ENCODE measurements at regions not wholly inside any gene's neighbourhood (a gene's known extent, or its start where the extent isn't known, plus 50 kb on each side); places are given as distances from the start of the nearest gene placed in this dataset.

DNA sequence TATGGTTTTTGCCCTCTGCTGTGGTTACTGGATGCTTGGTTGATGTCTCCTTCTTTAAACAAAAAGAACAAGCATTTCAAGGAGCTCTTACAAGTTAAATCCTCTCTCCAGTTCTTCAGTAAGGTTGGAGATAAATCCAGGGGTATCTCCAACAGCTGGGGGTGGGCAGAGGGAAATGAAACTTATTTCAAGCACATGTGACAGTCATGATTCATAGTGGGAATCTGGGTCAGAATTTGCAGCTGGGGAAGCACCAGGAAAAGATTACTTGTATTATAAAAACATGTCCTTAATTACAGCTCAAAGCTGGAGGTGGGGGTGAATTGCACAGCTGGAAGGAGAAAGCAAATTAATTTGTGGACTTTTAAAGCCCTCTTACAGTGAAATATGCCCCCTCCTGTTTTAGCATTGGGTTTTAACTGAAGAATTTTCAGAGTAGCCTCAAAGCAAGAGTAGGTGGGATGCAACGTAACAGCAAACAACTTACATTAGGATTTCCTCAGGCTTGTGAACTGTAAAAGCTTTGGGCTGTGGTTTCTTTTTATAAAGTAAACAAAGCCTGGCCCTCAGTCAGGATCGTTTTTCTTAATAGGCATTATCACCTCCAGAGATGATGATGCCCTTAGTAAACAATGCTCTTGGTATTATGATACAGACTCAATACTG, 596.4 kb downstream of the NYAP2 start:
- H3K27me3 Mint-ChIP-seq = no peaks in the 10 kb centered on the region
- DNase-seq = no peak
- peaks cover 4% of the 10 kb centered on the region for H3K4me1 Mint-ChIP-seq
- no peak overlapping the region for H3K4me3 Mint-ChIP-seq
- no peaks in the 10 kb centered on the region for H3K36me3 Mint-ChIP-seq (ENCODE audit: low read depth)
- ATAC-seq = no peak
- H3K9me3 Mint-ChIP-seq = no peaks in the 10 kb centered on the region
- no peak overlapping the region for H3K27ac Mint-ChIP-seq

DNA sequence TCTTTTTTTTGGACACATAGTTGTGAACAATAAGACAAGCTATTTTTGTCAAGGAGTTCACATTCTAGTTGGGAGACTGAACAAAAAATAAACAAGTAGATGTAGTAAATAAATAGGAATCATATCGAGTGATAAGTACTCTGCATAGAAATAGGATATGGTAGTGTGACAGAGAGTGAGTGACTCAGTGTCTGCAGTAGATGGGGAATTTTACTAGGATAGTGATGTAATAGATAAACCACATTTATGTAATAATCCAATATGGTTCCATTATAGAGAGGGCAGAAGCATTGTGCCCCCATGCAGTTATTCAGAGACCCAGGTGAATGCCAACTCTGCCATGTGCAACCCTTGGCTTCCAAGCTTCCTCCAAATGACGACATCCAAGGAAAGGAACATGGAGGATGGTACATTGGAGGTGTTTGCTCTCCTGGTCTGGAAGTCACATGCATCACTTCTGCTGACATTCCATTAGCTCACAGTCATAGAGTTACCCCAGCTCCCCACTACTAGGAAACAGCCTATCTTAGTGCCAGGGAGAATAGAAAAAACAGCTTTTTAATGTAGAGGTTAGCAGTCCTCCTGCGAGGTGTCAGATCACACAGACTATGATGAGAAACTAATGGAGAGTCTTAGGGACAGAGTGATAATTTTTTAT, 595.4 kb downstream of the NYAP2 start:
- Mint-ChIP-seq H3K36me3 (ENCODE audit: low read depth) (no peaks in the 10 kb centered on the region), H3K27ac (no peak overlapping the region), H3K4me3 (no peak overlapping the region), H3K4me1 (peaks cover 4% of the 10 kb centered on the region), H3K27me3 (no peaks in the 10 kb centered on the region), H3K9me3 (no peaks in the 10 kb centered on the region)
- no peak for ATAC-seq
- DNase-seq = no peak

DNA sequence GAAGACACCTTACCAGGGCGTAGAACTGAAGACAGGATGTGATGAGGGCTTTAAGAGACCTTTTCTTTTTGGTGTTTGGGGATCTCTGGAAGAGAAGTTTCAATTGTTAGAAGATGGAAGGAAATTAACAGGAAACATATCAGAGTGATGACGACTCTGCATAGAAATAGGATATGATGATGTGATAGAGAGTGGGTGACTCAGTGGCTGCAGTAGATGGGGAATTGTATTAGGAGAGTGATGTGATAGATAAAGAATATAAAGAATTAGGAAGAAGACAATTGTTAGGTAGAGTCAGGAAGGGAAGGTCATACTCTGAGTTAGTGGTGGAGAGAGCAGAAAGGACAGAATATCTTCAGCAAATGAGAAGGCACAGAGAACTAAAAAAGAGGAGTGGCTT, 593.9 kb downstream of the NYAP2 start:
- Mint-ChIP-seq H3K36me3 (ENCODE audit: low read depth) (no peaks in the 10 kb centered on the region), H3K27ac (no peak overlapping the region), H3K9me3 (no peaks in the 10 kb centered on the region), H3K4me1 (peaks cover 4% of the 10 kb centered on the region), H3K4me3 (no peak overlapping the region), H3K27me3 (no peaks in the 10 kb centered on the region)
- ATAC-seq = no peak
- no peak for DNase-seq

DNA sequence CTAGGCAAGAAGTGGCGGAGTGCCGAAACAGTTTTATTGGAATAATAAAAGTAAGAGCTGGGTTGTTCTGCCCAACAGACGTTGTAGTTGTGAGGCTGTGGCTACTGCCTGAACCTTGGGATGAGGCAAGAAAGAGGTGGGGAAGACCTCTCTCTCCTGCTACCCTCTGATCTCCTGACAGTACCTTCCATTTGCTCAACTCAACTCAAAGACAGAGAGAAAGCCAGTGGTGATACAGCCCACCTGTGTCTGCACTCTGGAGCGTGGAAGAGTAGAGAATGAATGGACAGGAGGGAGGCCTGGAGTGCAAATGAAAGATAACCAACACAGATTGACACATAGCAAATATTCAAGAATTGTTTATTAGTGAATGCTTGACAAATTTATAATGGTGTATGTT, 590.3 kb downstream of the NYAP2 start:
- no peaks in the 10 kb centered on the region for H3K9me3 Mint-ChIP-seq
- DNase-seq (no peak), ATAC-seq (no peak)
- no peaks in the 10 kb centered on the region for H3K4me1 Mint-ChIP-seq
- H3K27ac Mint-ChIP-seq = no peak overlapping the region
- H3K27me3 Mint-ChIP-seq = no peaks in the 10 kb centered on the region
- no peak overlapping the region for H3K4me3 Mint-ChIP-seq
- H3K36me3 Mint-ChIP-seq (ENCODE audit: low read depth) = no peaks in the 10 kb centered on the region

DNA sequence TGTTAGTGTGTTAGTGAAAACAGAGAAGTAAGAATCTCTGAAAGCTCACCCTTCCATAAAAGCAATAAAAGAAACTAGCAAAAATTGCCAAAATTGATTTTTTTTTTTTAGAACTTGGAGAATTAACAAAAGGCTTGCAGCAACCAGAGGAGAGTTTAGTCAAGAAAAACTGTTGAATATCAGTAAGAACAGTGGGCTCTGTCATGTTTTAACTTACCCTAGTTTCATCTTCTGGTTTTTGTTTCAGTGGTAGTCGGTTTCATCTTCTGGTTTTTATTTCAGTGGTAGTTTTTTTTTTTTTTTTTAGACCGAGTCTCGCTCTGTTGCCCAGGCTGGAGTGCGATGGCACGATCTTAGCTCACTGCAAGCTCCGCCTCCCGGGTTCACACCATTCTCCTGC, 580.9 kb downstream of the NYAP2 start:
- no peak overlapping the region for H3K27ac Mint-ChIP-seq
- ATAC-seq (no peak), DNase-seq (no peak)
- peaks cover 3% of the 10 kb centered on the region for H3K9me3 Mint-ChIP-seq
- no peak overlapping the region for H3K4me3 Mint-ChIP-seq
- H3K36me3 Mint-ChIP-seq (ENCODE audit: low read depth) = no peaks in the 10 kb centered on the region
- H3K27me3 Mint-ChIP-seq = peaks cover 2% of the 10 kb centered on the region
- no peaks in the 10 kb centered on the region for H3K4me1 Mint-ChIP-seq

DNA sequence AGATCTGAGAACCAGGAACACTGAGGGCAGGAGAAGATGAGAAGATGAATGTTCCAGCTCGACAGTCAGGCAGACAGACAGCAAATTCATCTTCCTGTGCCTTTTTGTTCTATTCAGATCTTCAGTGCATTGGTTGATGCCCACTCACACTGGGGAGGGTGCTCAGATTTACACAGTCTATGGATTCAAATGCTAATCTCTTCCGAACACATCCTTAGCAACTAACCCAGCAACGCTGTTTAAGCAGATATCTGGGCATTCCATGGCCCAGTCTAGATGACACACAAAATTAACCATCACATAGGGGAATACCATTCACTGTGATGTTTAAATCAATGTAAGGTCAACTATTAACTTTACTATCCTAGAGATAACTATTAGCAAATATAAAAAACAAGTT, 571.9 kb downstream of the NYAP2 start:
- ATAC-seq = no peak
- Mint-ChIP-seq H3K9me3 (peaks cover 10% of the 10 kb centered on the region), H3K27me3 (peaks cover 1% of the 10 kb centered on the region), H3K4me3 (no peak overlapping the region), H3K4me1 (no peaks in the 10 kb centered on the region), H3K27ac (no peak overlapping the region), H3K36me3 (ENCODE audit: low read depth) (no peaks in the 10 kb centered on the region)
- DNase-seq = no peak

DNA sequence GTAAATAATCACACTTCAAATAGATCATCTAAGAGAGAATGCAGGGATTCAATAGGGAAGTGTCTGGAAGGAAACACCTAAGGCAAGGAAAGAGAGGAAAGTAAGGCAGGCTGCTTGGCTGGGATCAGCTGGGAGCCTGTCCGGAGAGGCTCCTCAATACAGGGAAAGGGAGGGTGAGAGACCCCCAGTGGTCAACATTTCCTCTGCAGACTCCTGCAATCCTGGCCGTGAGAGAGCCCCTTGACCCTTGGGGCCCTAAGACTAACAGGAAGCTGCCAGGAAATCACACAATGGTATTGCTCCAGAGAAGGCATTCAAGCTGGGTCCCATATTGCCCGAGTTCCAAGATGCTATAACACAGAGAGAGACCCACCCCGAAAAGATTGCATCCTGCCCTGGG, 549.4 kb downstream of the NYAP2 start:
- ATAC-seq (no peak), DNase-seq (no peak)
- Mint-ChIP-seq H3K36me3 (ENCODE audit: low read depth) (no peaks in the 10 kb centered on the region), H3K9me3 (peaks cover 23% of the 10 kb centered on the region), H3K27ac (no peak overlapping the region), H3K27me3 (no peaks in the 10 kb centered on the region), H3K4me3 (no peak overlapping the region), H3K4me1 (no peaks in the 10 kb centered on the region)

DNA sequence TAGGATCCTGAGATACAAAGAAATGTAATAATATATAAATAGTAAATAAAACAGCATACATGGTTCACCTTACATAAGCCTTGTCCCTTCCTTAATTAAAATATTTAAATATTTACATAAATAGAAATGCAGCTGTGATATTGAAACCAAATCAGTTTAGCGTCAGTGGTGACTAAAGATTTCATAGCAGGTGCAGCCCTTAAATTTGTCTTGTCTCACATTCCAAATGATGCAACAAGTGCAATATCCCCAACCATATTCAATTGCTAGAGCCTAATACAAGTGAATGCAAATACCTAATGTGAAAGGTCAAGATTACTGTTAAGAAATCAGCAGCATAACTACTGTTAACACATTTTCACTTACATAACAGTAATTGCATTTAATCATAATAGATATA, 539.5 kb downstream of the NYAP2 start:
- Mint-ChIP-seq H3K4me1 (no peaks in the 10 kb centered on the region), H3K4me3 (no peak overlapping the region), H3K9me3 (peaks cover 4% of the 10 kb centered on the region), H3K36me3 (ENCODE audit: low read depth) (no peaks in the 10 kb centered on the region), H3K27ac (no peak overlapping the region), H3K27me3 (peaks cover 8% of the 10 kb centered on the region)
- DNase-seq = no peak
- no peak for ATAC-seq

DNA sequence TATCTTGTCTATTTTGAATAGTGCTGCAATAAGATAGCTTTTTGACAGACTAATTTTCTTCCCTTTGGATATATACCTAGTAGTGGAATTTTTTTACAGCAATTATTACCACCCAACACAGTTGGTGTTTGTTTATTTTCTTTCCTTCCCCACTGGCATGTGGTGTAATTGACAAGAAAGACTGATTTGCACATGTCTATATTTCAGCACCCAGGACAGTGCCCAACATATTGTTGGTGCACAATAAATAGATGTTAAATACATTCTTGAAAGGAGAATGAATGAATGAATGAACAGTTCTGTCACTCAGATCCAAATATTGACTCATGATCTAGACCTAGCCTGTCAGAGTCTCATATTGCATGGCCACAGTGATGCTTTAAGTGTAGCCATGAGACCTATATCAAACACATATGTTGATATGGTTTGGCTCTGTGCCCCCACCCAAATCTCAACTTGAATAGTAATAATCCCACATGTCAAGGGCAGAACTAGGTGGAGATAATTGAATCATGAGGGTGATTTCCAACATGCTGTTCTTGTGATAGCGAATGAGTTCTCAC, 538.2 kb downstream of the NYAP2 start:
- H3K27ac Mint-ChIP-seq = no peak overlapping the region
- peaks cover 4% of the 10 kb centered on the region for H3K9me3 Mint-ChIP-seq
- DNase-seq (no peak), ATAC-seq (no peak)
- no peaks in the 10 kb centered on the region for H3K4me1 Mint-ChIP-seq
- H3K27me3 Mint-ChIP-seq = peaks cover 9% of the 10 kb centered on the region
- no peaks in the 10 kb centered on the region for H3K36me3 Mint-ChIP-seq (ENCODE audit: low read depth)
- H3K4me3 Mint-ChIP-seq = no peak overlapping the region

DNA sequence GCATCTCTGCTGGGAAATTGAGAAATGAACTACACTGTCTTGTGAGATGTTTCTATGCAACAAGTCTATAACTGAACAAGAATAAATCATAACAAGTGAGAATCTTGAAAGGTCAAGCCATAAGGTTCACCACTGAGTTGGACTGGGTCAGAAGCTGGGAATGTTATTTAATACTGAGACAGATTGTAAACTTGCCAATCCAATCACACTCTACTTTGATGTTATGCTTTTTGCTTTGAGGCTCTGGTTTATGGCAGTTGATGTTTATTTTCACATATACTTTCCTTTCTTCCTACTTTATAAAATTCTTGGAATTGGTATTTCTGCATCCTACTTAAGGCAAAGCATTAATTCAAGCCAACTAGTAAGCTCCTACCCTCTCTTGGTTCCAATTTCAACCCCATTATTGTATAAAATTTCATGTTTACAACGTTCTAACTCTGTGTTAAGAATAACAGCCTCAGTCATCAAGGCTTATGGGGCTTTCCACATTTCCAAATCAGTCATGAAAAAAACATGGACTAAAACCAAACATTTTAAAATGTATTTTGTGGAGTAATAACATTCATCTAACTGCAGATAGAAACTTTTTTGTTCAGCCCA, 533.4 kb downstream of the NYAP2 start:
- Mint-ChIP-seq H3K4me1 (no peaks in the 10 kb centered on the region), H3K9me3 (peaks cover 4% of the 10 kb centered on the region), H3K4me3 (no peak overlapping the region), H3K27me3 (peaks cover 9% of the 10 kb centered on the region), H3K27ac (no peak overlapping the region), H3K36me3 (ENCODE audit: low read depth) (no peaks in the 10 kb centered on the region)
- DNase-seq = no peak
- no peak for ATAC-seq

DNA sequence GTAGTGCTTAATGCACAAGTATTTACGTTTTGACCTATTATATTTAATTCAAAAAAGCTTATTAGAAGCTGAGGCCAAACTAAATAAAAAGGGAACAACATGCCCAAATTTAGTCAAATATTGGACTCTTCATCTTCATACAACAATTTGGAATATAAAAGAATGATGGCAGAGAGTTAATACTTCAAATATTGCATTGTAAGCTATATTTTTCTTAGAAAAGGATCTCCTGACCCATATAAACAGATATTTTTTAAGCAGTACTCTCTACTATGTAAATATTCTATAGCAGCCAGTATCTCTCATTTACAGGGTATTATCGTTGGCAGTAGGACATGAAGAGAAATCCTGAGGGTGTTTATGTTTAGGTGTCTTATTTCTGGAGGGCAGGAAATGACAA, 531.2 kb downstream of the NYAP2 start:
- Mint-ChIP-seq H3K9me3 (no peaks in the 10 kb centered on the region), H3K36me3 (ENCODE audit: low read depth) (no peaks in the 10 kb centered on the region), H3K27ac (no peak overlapping the region), H3K27me3 (peaks cover 6% of the 10 kb centered on the region), H3K4me1 (no peaks in the 10 kb centered on the region), H3K4me3 (no peak overlapping the region)
- ATAC-seq (no peak), DNase-seq (no peak)

DNA sequence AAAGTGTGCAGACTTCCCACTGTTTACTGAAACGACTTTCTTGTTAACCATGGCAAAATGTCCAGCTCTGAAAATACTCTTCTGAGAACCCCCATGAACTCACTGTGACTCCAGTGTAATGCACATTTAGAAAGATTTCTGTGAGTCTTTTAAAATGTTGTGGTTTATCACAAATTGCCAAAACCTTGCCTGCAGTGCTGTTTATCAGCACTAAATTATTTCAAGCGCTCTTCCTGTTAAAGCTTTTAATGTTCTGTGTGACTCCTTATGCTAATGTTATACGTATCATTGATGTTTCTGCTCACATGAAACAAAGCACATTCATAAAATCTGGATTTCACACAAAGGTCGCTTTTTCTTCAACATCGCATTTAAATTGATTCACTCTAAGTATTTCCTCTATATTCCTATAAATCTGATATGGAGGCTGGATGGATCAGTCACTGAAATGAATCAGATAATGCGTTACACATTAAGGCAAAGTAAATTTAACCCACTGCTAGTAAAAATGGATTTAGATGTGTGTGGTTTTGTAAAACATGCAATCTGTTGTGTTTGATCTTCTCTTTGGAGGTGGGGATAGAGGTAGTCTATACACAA, 521.2 kb downstream of the NYAP2 start:
- H3K4me1 Mint-ChIP-seq = no peaks in the 10 kb centered on the region
- no peaks in the 10 kb centered on the region for H3K36me3 Mint-ChIP-seq (ENCODE audit: low read depth)
- H3K9me3 Mint-ChIP-seq = peaks cover 6% of the 10 kb centered on the region

DNA sequence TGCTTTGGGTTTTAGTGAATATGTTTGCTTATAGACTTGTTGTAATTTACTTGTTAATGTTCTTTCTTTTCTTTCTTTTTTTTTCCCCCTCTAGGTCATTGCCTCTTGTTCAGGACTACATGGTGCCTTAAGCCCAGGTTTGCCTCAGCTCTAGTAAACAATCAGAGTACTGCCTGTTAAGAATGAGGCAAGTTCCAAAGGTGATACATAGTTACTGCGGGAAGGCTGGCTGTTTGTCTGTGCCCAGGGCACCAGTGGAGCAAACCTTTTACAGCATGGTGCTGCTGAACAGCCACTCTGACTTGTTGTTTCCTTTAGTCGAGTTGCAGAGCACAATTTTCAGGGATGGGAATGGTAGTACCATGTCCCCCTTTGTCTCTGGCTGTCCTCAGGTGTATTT, 517.2 kb downstream of the NYAP2 start:
- no peak for DNase-seq
- Mint-ChIP-seq H3K27ac (no peak overlapping the region), H3K36me3 (ENCODE audit: low read depth) (no peaks in the 10 kb centered on the region), H3K4me1 (no peaks in the 10 kb centered on the region), H3K4me3 (no peak overlapping the region), H3K27me3 (no peaks in the 10 kb centered on the region), H3K9me3 (peaks cover 6% of the 10 kb centered on the region)
- ATAC-seq = no peak

More for the DNA sequence above, 521.2 kb downstream of the NYAP2 start:
- no peak for ATAC-seq
- Mint-ChIP-seq H3K4me3 (no peak overlapping the region), H3K27me3 (no peaks in the 10 kb centered on the region), H3K27ac (no peak overlapping the region)
- DNase-seq = no peak

DNA sequence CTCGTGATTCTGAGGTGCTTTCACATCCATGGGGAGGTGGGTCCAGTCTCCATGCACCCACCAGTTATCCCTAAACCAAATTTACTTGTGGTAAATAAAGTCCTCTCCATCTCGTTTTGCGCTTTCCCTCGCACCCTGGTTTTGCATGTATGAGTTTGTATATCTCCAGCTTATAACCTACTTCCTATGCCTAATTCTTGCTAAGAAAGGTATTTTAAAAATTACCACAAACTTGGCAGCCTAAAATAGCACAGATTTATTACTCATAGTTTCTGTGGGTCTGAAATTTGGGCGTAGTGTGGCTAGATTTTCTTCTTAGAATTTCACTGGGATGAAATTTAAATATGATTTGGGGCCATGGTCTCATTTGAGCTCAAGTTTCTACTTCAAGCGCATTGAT, 511.5 kb downstream of the NYAP2 start:
- H3K27me3 Mint-ChIP-seq = peaks cover 3% of the 10 kb centered on the region
- ATAC-seq (no peak), DNase-seq (no peak)
- no peaks in the 10 kb centered on the region for H3K4me1 Mint-ChIP-seq
- no peak overlapping the region for H3K27ac Mint-ChIP-seq
- no peak overlapping the region for H3K4me3 Mint-ChIP-seq
- H3K36me3 Mint-ChIP-seq (ENCODE audit: low read depth) = no peaks in the 10 kb centered on the region
- H3K9me3 Mint-ChIP-seq = no peaks in the 10 kb centered on the region

DNA sequence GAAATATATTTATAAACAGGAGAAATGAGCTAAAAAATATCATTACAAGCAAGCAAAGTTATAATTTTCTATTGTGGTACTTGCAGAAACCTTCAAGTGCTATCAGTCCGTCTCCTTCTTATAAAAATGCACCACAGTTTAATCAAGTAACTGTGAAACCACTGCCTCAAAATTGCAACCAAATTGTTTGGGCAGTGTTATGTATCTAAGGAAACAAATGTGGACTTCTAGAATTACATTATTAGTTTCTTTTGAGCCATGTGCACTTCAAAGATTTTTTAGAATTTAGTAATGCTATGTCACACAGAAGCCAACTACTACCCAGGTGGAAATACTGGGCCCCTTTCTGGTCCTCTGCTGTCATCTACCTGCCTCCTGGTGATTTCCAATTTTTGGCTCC, 495.6 kb downstream of the NYAP2 start:
- H3K36me3 Mint-ChIP-seq (ENCODE audit: low read depth) = no peaks in the 10 kb centered on the region
- no peak overlapping the region for H3K27ac Mint-ChIP-seq
- DNase-seq (no peak), ATAC-seq (no peak)
- no peaks in the 10 kb centered on the region for H3K9me3 Mint-ChIP-seq
- H3K4me1 Mint-ChIP-seq = no peaks in the 10 kb centered on the region
- H3K4me3 Mint-ChIP-seq = no peak overlapping the region
- H3K27me3 Mint-ChIP-seq = peaks cover 16% of the 10 kb centered on the region

Measured in activated naive CD8-positive, alpha-beta T cell treated with anti-CD3 and anti-CD28 coated beads, Interleukin-2, amount 50 U/mL, for 24 hours (primary cell).